Calu3 (cell line): ENCODE measurements at regions not wholly inside any gene's neighbourhood (a gene's known extent, or its start where the extent isn't known, plus 50 kb on each side); places are given as distances from the start of the nearest gene placed in this dataset.

Experiments
- BruUV-seq: library from RNA; stranded (reverse); fragments of 400-500 nt; replicated peaks from 2 replicates; lab custom pipeline; 2021; lab: Mats Ljungman, UMichigan
- CTCF ChIA-PET: fragments of 300-600 bp; sonication (Branson Sonifier 250); formaldehyde crosslinking; loops from one replicate; lab custom pipeline; 2022; ENCODE audit warnings: antibody characterized with exemption; lab: Charles Lee
- DNase-seq: peaks from one replicate; pipeline ENCODE4 v3.0.0; 2022
- H3K27ac Mint-ChIP-seq: one replicate; pipeline ENCODE4 v1.8.0; 2022; ENCODE audit warnings: mixed read lengths; ENCODE audit not compliant: unreplicated experiment
- H3K27me3 Mint-ChIP-seq: one replicate; pipeline ENCODE4 v1.8.0; 2022; ENCODE audit warnings: mixed read lengths; ENCODE audit not compliant: unreplicated experiment
- H3K36me3 Mint-ChIP-seq: one replicate; pipeline ENCODE4 v1.8.0; 2022; ENCODE audit warnings: mild to moderate bottlenecking, moderate library complexity, mixed read lengths; ENCODE audit not compliant: insufficient read depth, unreplicated experiment
- H3K4me1 Mint-ChIP-seq: one replicate; pipeline ENCODE4 v1.8.0; 2022; ENCODE audit warnings: mild to moderate bottlenecking, low read depth, mixed read lengths; ENCODE audit not compliant: unreplicated experiment
- H3K4me3 Mint-ChIP-seq: one replicate; pipeline ENCODE4 v1.8.0; 2022; ENCODE audit warnings: mild to moderate bottlenecking, low read depth, moderate library complexity, mixed read lengths; ENCODE audit not compliant: unreplicated experiment
- H3K9me3 Mint-ChIP-seq: one replicate; pipeline ENCODE4 v1.8.0; 2022; ENCODE audit warnings: low read depth, mixed read lengths; ENCODE audit not compliant: unreplicated experiment
- CTCF ChIP-seq: fragments of 200-600 bp; IDR thresholded peaks from one replicate; pipeline ENCODE4 v1.8.0; 2022; ENCODE audit warnings: antibody characterized with exemption; ENCODE audit not compliant: unreplicated experiment
- intact Hi-C: fragments of 100-400 bp; cut with micrococcal nuclease; formaldehyde crosslinking; loops from one replicate; pipeline ENCODE4 v1.10.0; 2022; ENCODE audit not compliant: unreplicated experiment

GRCh38 chr9:129437626-129438323 is 183.1 kb downstream of the C9orf50 start:
- TF ChIP-seq CTCF = no peak
- Mint-ChIP-seq H3K4me3 (peak overlapping the region; percentile 61), H3K27ac (no peak overlapping the region), H3K27me3 (no peaks in the 10 kb centered on the region), H3K36me3 (peaks cover 6% of the 10 kb centered on the region), H3K9me3 (no peaks in the 10 kb centered on the region), H3K4me1 (peaks cover 2% of the 10 kb centered on the region)
- CTCF ChIA-PET = no interaction called here
- BruUV-seq = no TSS peak
- DNase-seq = no peak
- intact Hi-C loops = no loop called here

- DNase-seq = peak; percentile 24
- H3K27ac Mint-ChIP-seq = no peak overlapping the region
- CTCF ChIA-PET = interaction anchor here (0.6 kb wide), 2 partner anchors 23 to 46 kb away, joined by 3 read pairs; no protein-coding TSS in a partner anchor
- H3K36me3 Mint-ChIP-seq = peaks cover 6% of the 10 kb centered on the region
- H3K4me3 Mint-ChIP-seq = peak overlapping the region; percentile 61
- intact Hi-C loops = no loop called here
- no TSS peak for BruUV-seq
- no peaks in the 10 kb centered on the region for H3K4me1 Mint-ChIP-seq
- H3K27me3 Mint-ChIP-seq = no peaks in the 10 kb centered on the region
- H3K9me3 Mint-ChIP-seq = no peaks in the 10 kb centered on the region
- TF ChIP-seq CTCF = no peak
Measured at GRCh38 chr9:129436751-129437625, 183.9 kb downstream of the C9orf50 start.

GRCh38 chr9:129435988-129436717 is 184.7 kb downstream of the C9orf50 start:
- peaks cover 6% of the 10 kb centered on the region for H3K36me3 Mint-ChIP-seq
- H3K9me3 Mint-ChIP-seq = no peaks in the 10 kb centered on the region
- CTCF ChIA-PET = interaction anchor here (0.6 kb wide), 1 partner anchor 22 kb away, joined by 3 read pairs; no protein-coding TSS in a partner anchor
- no TSS peak for BruUV-seq
- no peak for DNase-seq
- no peaks in the 10 kb centered on the region for H3K4me1 Mint-ChIP-seq
- H3K27me3 Mint-ChIP-seq = no peaks in the 10 kb centered on the region
- TF ChIP-seq CTCF = no peak
- peak overlapping the region; percentile 61 for H3K4me3 Mint-ChIP-seq
- intact Hi-C loops = no loop called here
- H3K27ac Mint-ChIP-seq = no peak overlapping the region

- no peaks in the 10 kb centered on the region for H3K27me3 Mint-ChIP-seq
- BruUV-seq = no TSS peak
- TF ChIP-seq CTCF = no peak
- H3K36me3 Mint-ChIP-seq = peaks cover 6% of the 10 kb centered on the region
- no peaks in the 10 kb centered on the region for H3K9me3 Mint-ChIP-seq
- intact Hi-C loops = no loop called here
- no peak overlapping the region for H3K27ac Mint-ChIP-seq
- no peak overlapping the region for H3K4me3 Mint-ChIP-seq
- no peak for DNase-seq
- CTCF ChIA-PET = no interaction called here
- no peaks in the 10 kb centered on the region for H3K4me1 Mint-ChIP-seq
Measured at GRCh38 chr9:129435291-129435690, 185.6 kb downstream of the C9orf50 start.
